GM23248 (cell line): ENCODE measurements at regions not wholly inside any gene's neighbourhood (a gene's known extent, or its start where the extent isn't known, plus 50 kb on each side); places are given as distances from the start of the nearest gene placed in this dataset.

Experiments used
- EZH2 ChIP-seq: fragments of 200-600 bp; sonication (generic); IDR thresholded peaks from 2 replicates; pipeline ENCODE4 v1.6.1; 2018; ENCODE audit warnings: antibody characterized with exemption, mild to moderate bottlenecking; ENCODE audit not compliant: insufficient read depth, poor library complexity, severe bottlenecking
- EZH2phosphoT487 ChIP-seq: fragments of 200-600 bp; sonication (generic); IDR thresholded peaks from 2 replicates; pipeline ENCODE4 v1.6.1; 2018; ENCODE audit warnings: antibody characterized with exemption, moderate library complexity, mild to moderate bottlenecking, low read depth; ENCODE audit not compliant: insufficient read depth

- TF ChIP-seq EZH2phosphoT487 = no peak
- no peak for TF ChIP-seq EZH2
These were observed 454.3 kb upstream of the KIRREL3 start for GRCh38 chr11:127454856-127455255.
